SK-N-SH treated with all-trans-retinoic acid at 6 μM for 48 hours (cell line): ENCODE measurements at regions not wholly inside any gene's neighbourhood (a gene's known extent, or its start where the extent isn't known, plus 50 kb on each side); places are given as distances from the start of the nearest gene placed in this dataset.

Source experiments
- ATAC-seq: fragments of 200-7000 bp; cut with Tn5 transposase; 3 replicates; pipeline ENCODE4 v1.9.1; 2020; ENCODE audit warnings: mild to moderate bottlenecking, moderate library complexity
- ARNTL ChIP-seq: fragments of 450-650 bp; formaldehyde crosslinking; IDR thresholded peaks from 2 replicates; pipeline ENCODE4 v1.5.0; 2020; ENCODE audit warnings: low read depth, mild to moderate bottlenecking, moderate library complexity, borderline replicate concordance
- BACH2 ChIP-seq: fragments of 250-450 bp; sonication (Bioruptor Pico); IDR thresholded peaks from 2 replicates; pipeline ENCODE4 v1.9.0; 2021; ENCODE audit warnings: mild to moderate bottlenecking, borderline replicate concordance
- CSDC2 ChIP-seq: fragments of 250-450 bp; sonication (Bioruptor Pico); IDR thresholded peaks from 2 replicates; pipeline ENCODE4 v1.5.0; 2020; ENCODE audit warnings: mild to moderate bottlenecking, moderate library complexity
- ESRRG ChIP-seq: fragments of 250-450 bp; sonication (Bioruptor Pico); IDR thresholded peaks from 2 replicates; pipeline ENCODE4 v1.6.1; 2021; ENCODE audit warnings: mild to moderate bottlenecking
- ISL1 ChIP-seq: fragments of 250-450 bp; sonication (Bioruptor Pico); IDR thresholded peaks from 2 replicates; pipeline ENCODE4 v2.1.2; 2022; ENCODE audit warnings: mild to moderate bottlenecking, moderate library complexity
- OSR1 ChIP-seq: fragments of 250-450 bp; sonication (Bioruptor Pico); IDR thresholded peaks from 2 replicates; pipeline ENCODE4 v1.8.0; 2022; ENCODE audit warnings: moderate library complexity, mild to moderate bottlenecking, inconsistent platforms
- PPARA ChIP-seq: fragments of 250-450 bp; sonication (Bioruptor Pico); IDR thresholded peaks from 2 replicates; pipeline ENCODE4 v1.5.0; 2020; ENCODE audit warnings: mild to moderate bottlenecking, borderline replicate concordance
- RARB ChIP-seq: fragments of 250-450 bp; sonication (Bioruptor Pico); IDR thresholded peaks from 2 replicates; pipeline ENCODE4 v1.8.0; 2021; ENCODE audit warnings: mild to moderate bottlenecking, moderate library complexity
- SNAI2 ChIP-seq: fragments of 250-450 bp; sonication (Bioruptor Pico); IDR thresholded peaks from 2 replicates; pipeline ENCODE4 v1.5.0; 2020; ENCODE audit warnings: mild to moderate bottlenecking, moderate library complexity
- TCF4 ChIP-seq: fragments of 250-450 bp; sonication (Bioruptor Pico); IDR thresholded peaks from 2 replicates; pipeline ENCODE4 v1.8.0; 2021; ENCODE audit warnings: mild to moderate bottlenecking, moderate library complexity, borderline replicate concordance
- TOX ChIP-seq: fragments of 250-450 bp; sonication (Bioruptor Pico); IDR thresholded peaks from 2 replicates; pipeline ENCODE4 v1.8.0; 2021; ENCODE audit warnings: mild to moderate bottlenecking, moderate library complexity, borderline replicate concordance
- ZC3H10 ChIP-seq: fragments of 250-450 bp; sonication (Bioruptor Pico); IDR thresholded peaks from 2 replicates; pipeline ENCODE4 v1.5.1; 2021; ENCODE audit warnings: mild to moderate bottlenecking, moderate library complexity
- ZFP3 ChIP-seq: fragments of 250-450 bp; sonication (Bioruptor Pico); IDR thresholded peaks from 2 replicates; pipeline ENCODE4 v1.5.0; 2020; ENCODE audit warnings: mild to moderate bottlenecking, moderate library complexity
- ZFP30 ChIP-seq: fragments of 450-650 bp; formaldehyde crosslinking; IDR thresholded peaks from 2 replicates; pipeline ENCODE4 v1.5.0; 2022; ENCODE audit warnings: mild to moderate bottlenecking, moderate library complexity
- ZNF565 ChIP-seq: fragments of 450-650 bp; formaldehyde crosslinking; conservative IDR thresholded peaks from 2 replicates; pipeline ENCODE4 v1.5.0; 2020; ENCODE audit warnings: low read depth, mild to moderate bottlenecking, moderate library complexity
- ZNF70 ChIP-seq: fragments of 450-650 bp; formaldehyde crosslinking; IDR thresholded peaks from 2 replicates; pipeline ENCODE4 v1.5.0; 2020; ENCODE audit warnings: mild to moderate bottlenecking, moderate library complexity
- ZNF8 ChIP-seq: fragments of 450-650 bp; formaldehyde crosslinking; IDR thresholded peaks from 2 replicates; pipeline ENCODE4 v1.5.0; 2020; ENCODE audit warnings: mild to moderate bottlenecking, moderate library complexity
- TF ChIP-seq, protein P1 (sequence below): fragments of 250-450 bp; sonication (Bioruptor Pico); IDR thresholded peaks from 2 replicates; pipeline ENCODE4 v1.8.0; 2021; ENCODE audit warnings: low read depth, mild to moderate bottlenecking, moderate library complexity, borderline replicate concordance
- TF ChIP-seq, protein P2 (sequence below): fragments of 250-450 bp; sonication (Bioruptor Pico); IDR thresholded peaks from 2 replicates; pipeline ENCODE4 v1.8.0; 2020; ENCODE audit warnings: mild to moderate bottlenecking, moderate library complexity, borderline replicate concordance
- TF ChIP-seq, protein P3 (sequence below): fragments of 250-450 bp; sonication (Bioruptor Pico); IDR thresholded peaks from 2 replicates; pipeline ENCODE4 v1.5.1; 2021; ENCODE audit warnings: mild to moderate bottlenecking, moderate library complexity
- TF ChIP-seq, protein P4 (sequence below): fragments of 250-450 bp; sonication (Bioruptor Pico); IDR thresholded peaks from 2 replicates; pipeline ENCODE4 v1.5.0; 2020; ENCODE audit warnings: mild to moderate bottlenecking, moderate library complexity
- TF ChIP-seq, protein P5 (sequence below): fragments of 250-450 bp; sonication (Bioruptor Pico); IDR thresholded peaks from 2 replicates; pipeline ENCODE4 v1.5.1; 2020; ENCODE audit warnings: low read depth, mild to moderate bottlenecking, moderate library complexity

DNA sequence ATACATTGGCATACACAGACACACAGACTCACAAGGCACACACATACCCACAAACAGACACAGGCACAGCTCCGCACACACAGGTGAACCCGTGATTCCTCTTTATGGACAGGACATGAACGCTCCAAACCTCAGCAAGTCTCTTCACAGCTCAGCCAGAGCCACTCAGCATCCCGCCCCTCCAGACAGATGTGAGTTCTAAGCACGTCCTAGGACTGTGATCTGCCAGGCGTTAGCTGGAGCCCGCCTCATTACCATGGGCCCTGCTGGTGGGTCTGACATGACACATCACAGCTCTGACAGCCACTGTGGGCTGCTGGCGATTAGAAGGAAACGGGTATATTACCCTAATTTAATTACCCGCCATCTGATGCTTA lies 176.7 kb upstream of the PPP2R2D start:
- ATAC-seq, result no peak
- no peak for TF ChIP-seq PPARA
- TF ChIP-seq ZNF565 (CRISPR knock-in tag), result no peak
- TF ChIP-seq BACH2 (CRISPR knock-in tag), result no peak
- no peak for TF ChIP-seq ESRRG
- TF ChIP-seq ZFP3, result no peak
- no peak for TF ChIP-seq RARB
- TF ChIP-seq ISL1, result no peak
- TF ChIP-seq ZC3H10 (CRISPR knock-in tag), result no peak
- TF ChIP-seq, protein P1, sequence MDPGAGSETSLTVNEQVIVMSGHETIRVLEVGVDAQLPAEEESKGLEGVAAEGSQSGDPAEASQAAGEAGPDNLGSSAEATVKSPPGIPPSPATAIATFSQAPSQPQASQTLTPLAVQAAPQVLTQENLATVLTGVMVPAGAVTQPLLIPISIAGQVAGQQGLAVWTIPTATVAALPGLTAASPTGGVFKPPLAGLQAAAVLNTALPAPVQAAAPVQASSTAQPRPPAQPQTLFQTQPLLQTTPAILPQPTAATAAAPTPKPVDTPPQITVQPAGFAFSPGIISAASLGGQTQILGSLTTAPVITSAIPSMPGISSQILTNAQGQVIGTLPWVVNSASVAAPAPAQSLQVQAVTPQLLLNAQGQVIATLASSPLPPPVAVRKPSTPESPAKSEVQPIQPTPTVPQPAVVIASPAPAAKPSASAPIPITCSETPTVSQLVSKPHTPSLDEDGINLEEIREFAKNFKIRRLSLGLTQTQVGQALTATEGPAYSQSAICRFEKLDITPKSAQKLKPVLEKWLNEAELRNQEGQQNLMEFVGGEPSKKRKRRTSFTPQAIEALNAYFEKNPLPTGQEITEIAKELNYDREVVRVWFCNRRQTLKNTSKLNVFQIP (CRISPR knock-in tag), result no peak
- TF ChIP-seq ZFP30 (CRISPR knock-in tag), result no peak
- TF ChIP-seq OSR1 (CRISPR knock-in tag), result no peak
- TF ChIP-seq ZNF8, result no peak
- TF ChIP-seq, protein P2, sequence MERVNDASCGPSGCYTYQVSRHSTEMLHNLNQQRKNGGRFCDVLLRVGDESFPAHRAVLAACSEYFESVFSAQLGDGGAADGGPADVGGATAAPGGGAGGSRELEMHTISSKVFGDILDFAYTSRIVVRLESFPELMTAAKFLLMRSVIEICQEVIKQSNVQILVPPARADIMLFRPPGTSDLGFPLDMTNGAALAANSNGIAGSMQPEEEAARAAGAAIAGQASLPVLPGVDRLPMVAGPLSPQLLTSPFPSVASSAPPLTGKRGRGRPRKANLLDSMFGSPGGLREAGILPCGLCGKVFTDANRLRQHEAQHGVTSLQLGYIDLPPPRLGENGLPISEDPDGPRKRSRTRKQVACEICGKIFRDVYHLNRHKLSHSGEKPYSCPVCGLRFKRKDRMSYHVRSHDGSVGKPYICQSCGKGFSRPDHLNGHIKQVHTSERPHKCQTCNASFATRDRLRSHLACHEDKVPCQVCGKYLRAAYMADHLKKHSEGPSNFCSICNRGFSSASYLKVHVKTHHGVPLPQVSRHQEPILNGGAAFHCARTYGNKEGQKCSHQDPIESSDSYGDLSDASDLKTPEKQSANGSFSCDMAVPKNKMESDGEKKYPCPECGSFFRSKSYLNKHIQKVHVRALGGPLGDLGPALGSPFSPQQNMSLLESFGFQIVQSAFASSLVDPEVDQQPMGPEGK, result no peak
- no peak for TF ChIP-seq SNAI2 (CRISPR knock-in tag)
- TF ChIP-seq, protein P3, sequence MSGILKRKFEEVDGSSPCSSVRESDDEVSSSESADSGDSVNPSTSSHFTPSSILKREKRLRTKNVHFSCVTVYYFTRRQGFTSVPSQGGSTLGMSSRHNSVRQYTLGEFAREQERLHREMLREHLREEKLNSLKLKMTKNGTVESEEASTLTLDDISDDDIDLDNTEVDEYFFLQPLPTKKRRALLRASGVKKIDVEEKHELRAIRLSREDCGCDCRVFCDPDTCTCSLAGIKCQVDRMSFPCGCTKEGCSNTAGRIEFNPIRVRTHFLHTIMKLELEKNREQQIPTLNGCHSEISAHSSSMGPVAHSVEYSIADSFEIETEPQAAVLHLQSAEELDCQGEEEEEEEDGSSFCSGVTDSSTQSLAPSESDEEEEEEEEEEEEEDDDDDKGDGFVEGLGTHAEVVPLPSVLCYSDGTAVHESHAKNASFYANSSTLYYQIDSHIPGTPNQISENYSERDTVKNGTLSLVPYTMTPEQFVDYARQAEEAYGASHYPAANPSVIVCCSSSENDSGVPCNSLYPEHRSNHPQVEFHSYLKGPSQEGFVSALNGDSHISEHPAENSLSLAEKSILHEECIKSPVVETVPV (CRISPR knock-in tag), result no peak

DNA sequence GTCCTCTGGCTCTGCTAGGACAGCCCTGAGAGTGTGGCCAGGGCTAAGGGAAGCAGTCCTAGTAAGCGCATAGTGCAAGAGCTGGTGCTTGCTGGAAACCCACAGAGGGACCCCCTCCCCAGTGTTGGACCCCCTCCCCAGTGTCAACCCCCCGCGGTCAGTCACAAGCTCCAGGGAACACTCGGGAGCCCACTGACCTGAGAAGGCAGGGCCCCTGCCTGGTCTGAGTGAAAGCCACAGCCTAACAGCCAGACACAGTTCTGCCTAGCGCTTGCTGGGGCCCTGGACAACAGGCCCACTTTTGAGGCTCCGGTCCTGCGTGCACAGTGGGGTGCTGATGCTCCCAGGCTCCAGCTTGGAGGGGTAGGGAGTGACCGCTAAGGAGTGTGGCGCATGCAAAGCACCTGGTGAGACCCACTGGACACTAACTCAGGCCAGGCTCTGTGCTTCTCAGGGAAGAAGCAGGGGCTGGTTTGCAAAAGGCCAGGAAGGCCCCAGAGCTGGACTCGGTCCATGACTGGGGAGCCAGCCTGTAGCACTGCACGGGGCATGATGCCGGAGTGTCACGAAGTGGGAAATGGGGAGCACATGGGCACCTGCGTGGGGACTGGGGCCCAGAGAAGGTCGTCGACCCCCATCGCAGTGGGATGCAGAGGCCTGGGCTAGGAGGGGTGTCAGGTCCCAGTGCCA lies 175.8 kb upstream of the PPP2R2D start:
- no peak for ATAC-seq
- TF ChIP-seq ZFP30 (CRISPR knock-in tag) (no peak), SNAI2 (CRISPR knock-in tag) (no peak), ZNF565 (CRISPR knock-in tag) (no peak), ZC3H10 (CRISPR knock-in tag) (no peak)

DNA sequence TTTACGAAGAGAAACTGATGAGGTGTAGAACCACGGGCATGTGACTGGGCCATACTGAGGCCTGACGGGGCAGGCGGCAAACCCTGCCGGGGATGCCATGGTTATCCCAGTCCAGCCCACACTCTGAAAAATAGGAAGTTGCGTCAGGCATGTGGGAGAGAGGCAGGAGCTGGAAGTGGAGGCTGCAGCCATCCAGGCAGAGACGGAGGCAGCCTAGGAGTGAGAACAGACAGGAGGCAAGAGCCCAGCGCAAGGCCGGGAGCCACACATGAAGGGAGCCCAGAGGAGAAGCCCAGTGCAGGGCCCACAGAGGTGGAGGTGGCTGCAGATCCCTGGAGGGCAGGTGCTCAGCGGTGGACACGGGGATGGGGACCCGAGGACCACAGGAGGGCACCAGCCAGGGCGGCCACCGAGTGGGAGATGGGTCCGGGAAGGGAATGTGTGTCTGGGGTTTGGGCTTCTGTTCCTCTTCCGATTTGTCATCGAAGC lies 175.2 kb upstream of the PPP2R2D start:
- TF ChIP-seq, protein P3 (CRISPR knock-in tag), result no peak
- no peak for TF ChIP-seq BACH2 (CRISPR knock-in tag)
- TF ChIP-seq, protein P4, sequence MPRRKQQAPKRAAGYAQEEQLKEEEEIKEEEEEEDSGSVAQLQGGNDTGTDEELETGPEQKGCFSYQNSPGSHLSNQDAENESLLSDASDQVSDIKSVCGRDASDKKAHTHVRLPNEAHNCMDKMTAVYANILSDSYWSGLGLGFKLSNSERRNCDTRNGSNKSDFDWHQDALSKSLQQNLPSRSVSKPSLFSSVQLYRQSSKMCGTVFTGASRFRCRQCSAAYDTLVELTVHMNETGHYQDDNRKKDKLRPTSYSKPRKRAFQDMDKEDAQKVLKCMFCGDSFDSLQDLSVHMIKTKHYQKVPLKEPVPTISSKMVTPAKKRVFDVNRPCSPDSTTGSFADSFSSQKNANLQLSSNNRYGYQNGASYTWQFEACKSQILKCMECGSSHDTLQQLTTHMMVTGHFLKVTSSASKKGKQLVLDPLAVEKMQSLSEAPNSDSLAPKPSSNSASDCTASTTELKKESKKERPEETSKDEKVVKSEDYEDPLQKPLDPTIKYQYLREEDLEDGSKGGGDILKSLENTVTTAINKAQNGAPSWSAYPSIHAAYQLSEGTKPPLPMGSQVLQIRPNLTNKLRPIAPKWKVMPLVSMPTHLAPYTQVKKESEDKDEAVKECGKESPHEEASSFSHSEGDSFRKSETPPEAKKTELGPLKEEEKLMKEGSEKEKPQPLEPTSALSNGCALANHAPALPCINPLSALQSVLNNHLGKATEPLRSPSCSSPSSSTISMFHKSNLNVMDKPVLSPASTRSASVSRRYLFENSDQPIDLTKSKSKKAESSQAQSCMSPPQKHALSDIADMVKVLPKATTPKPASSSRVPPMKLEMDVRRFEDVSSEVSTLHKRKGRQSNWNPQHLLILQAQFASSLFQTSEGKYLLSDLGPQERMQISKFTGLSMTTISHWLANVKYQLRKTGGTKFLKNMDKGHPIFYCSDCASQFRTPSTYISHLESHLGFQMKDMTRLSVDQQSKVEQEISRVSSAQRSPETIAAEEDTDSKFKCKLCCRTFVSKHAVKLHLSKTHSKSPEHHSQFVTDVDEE (CRISPR knock-in tag), result no peak
- TF ChIP-seq, protein P5, sequence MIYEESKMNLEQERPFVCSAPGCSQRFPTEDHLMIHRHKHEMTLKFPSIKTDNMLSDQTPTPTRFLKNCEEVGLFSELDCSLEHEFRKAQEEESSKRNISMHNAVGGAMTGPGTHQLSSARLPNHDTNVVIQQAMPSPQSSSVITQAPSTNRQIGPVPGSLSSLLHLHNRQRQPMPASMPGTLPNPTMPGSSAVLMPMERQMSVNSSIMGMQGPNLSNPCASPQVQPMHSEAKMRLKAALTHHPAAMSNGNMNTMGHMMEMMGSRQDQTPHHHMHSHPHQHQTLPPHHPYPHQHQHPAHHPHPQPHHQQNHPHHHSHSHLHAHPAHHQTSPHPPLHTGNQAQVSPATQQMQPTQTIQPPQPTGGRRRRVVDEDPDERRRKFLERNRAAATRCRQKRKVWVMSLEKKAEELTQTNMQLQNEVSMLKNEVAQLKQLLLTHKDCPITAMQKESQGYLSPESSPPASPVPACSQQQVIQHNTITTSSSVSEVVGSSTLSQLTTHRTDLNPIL (CRISPR knock-in tag), result no peak
- TF ChIP-seq ZNF8, result no peak
- TF ChIP-seq CSDC2 (CRISPR knock-in tag), result no peak
- no peak for TF ChIP-seq RARB
- TF ChIP-seq, protein P2, result no peak
- no peak for TF ChIP-seq ISL1
- no peak for TF ChIP-seq ARNTL (CRISPR knock-in tag)
- TF ChIP-seq PPARA, result no peak
- no peak for TF ChIP-seq ZC3H10 (CRISPR knock-in tag)
- TF ChIP-seq TCF4 (CRISPR knock-in tag), result no peak
- TF ChIP-seq ZNF70 (CRISPR knock-in tag), result no peak
- no peak for TF ChIP-seq TOX (CRISPR knock-in tag)
- no peak for TF ChIP-seq ZNF565 (CRISPR knock-in tag)
- ATAC-seq, result no peak
